Nephron progenitor cell (in vitro differentiated cells): ENCODE measurements at regions not wholly inside any gene's neighbourhood (a gene's known extent, or its start where the extent isn't known, plus 50 kb on each side); places are given as distances from the start of the nearest gene placed in this dataset.

Experiments used
- DNase-seq: peaks from one replicate; pipeline ENCODE4 v3.0.0; 2021
- H3K27ac Mint-ChIP-seq: 2 replicates; pipeline ENCODE4 v1.8.0; 2021; ENCODE audit warnings: mild to moderate bottlenecking, moderate library complexity, mixed read lengths
- H3K27me3 Mint-ChIP-seq: 2 replicates; pipeline ENCODE4 v1.8.0; 2021; ENCODE audit warnings: mild to moderate bottlenecking, low read depth, mixed read lengths; ENCODE audit not compliant: poor library complexity
- H3K36me3 Mint-ChIP-seq: 2 replicates; pipeline ENCODE4 v1.8.0; 2021; ENCODE audit warnings: low read depth, mixed read lengths
- H3K4me1 Mint-ChIP-seq: 2 replicates; pipeline ENCODE4 v1.8.0; 2021; ENCODE audit warnings: mixed read lengths
- H3K4me3 Mint-ChIP-seq: 2 replicates; pipeline ENCODE4 v1.8.0; 2021; ENCODE audit warnings: mild to moderate bottlenecking, moderate library complexity, mixed read lengths
- H3K9me3 Mint-ChIP-seq: 2 replicates; pipeline ENCODE4 v1.8.0; 2021; ENCODE audit warnings: mild to moderate bottlenecking, moderate library complexity, mixed read lengths
- TF ChIP-seq, protein P1 (sequence below): fragments of 200-600 bp; sonication (generic); IDR thresholded peaks from 2 replicates; pipeline ENCODE4 v1.5.0; 2021; ENCODE audit warnings: antibody characterized with exemption

DNA sequence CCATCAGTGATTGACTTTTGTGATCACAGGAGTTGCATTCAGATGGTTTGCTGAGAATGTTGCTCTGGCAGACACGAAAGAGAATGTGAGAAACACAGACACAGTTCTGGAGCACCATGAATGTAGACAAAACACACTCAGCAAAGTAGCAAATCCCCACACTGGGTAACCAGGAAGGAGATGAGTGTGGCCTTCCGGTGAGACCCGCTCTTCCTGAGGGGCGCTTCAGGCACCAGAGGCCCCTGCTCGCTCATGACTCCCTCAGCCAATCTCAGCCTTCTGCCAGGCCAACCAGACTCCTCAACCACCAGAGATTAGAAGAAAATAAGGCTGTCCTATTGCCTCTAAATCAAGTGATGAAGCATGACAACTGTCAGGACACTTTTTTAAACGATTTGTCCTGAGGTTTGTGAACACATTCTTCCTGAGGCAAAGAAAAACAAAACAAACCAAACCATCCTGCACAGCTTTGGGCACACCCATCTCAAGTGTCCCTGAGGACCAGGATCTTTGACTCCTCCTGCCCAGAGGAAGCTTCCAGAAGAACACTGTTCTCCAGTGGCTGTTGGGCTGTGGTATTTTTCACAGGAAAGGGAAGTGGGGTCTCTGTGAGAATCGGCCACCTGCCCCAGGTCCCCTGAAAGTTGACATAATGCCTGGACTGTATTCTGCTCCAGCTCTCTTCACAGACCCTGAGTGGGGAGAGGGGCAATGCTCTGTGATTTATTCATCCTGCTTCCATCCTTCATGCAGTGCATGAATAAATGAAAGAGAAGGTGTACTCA, 152.8 kb downstream of the BCL11A start:
- TF ChIP-seq, protein P1, sequence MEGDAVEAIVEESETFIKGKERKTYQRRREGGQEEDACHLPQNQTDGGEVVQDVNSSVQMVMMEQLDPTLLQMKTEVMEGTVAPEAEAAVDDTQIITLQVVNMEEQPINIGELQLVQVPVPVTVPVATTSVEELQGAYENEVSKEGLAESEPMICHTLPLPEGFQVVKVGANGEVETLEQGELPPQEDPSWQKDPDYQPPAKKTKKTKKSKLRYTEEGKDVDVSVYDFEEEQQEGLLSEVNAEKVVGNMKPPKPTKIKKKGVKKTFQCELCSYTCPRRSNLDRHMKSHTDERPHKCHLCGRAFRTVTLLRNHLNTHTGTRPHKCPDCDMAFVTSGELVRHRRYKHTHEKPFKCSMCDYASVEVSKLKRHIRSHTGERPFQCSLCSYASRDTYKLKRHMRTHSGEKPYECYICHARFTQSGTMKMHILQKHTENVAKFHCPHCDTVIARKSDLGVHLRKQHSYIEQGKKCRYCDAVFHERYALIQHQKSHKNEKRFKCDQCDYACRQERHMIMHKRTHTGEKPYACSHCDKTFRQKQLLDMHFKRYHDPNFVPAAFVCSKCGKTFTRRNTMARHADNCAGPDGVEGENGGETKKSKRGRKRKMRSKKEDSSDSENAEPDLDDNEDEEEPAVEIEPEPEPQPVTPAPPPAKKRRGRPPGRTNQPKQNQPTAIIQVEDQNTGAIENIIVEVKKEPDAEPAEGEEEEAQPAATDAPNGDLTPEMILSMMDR, result no peak
- Mint-ChIP-seq H3K36me3 (no peaks in the 10 kb centered on the region), H3K9me3 (no peaks in the 10 kb centered on the region), H3K4me3 (no peak overlapping the region), H3K27me3 (peaks cover 19% of the 10 kb centered on the region), H3K4me1 (peaks cover 61% of the 10 kb centered on the region), H3K27ac (peak overlapping the region; percentile 85)
- no peak for DNase-seq

DNA sequence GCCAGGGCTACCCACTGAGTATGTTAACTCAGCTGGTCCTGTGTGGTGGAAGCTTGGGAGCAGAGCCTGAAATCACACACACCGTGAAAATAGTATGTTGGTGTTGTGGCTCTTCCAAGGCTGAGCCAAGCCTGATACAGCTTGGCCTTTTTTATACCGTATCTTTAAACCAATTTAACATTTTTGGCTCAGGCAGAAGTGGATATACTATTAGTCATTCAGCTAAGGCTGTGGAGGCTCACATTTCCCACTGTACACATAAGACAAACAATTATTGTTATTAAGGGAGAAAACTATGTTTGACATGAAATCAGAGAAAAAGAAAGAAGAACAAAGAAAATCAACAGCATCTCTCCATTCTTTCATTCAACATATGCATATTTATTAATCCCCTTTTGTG, 159.0 kb downstream of the BCL11A start:
- DNase-seq, result no peak
- TF ChIP-seq, protein P1, result no peak
- H3K4me1 Mint-ChIP-seq, result peaks cover 9% of the 10 kb centered on the region
- H3K36me3 Mint-ChIP-seq, result no peaks in the 10 kb centered on the region
- no peak overlapping the region for H3K4me3 Mint-ChIP-seq
- H3K9me3 Mint-ChIP-seq, result no peaks in the 10 kb centered on the region
- H3K27ac Mint-ChIP-seq, result no peak overlapping the region
- H3K27me3 Mint-ChIP-seq, result peaks cover 15% of the 10 kb centered on the region

DNA sequence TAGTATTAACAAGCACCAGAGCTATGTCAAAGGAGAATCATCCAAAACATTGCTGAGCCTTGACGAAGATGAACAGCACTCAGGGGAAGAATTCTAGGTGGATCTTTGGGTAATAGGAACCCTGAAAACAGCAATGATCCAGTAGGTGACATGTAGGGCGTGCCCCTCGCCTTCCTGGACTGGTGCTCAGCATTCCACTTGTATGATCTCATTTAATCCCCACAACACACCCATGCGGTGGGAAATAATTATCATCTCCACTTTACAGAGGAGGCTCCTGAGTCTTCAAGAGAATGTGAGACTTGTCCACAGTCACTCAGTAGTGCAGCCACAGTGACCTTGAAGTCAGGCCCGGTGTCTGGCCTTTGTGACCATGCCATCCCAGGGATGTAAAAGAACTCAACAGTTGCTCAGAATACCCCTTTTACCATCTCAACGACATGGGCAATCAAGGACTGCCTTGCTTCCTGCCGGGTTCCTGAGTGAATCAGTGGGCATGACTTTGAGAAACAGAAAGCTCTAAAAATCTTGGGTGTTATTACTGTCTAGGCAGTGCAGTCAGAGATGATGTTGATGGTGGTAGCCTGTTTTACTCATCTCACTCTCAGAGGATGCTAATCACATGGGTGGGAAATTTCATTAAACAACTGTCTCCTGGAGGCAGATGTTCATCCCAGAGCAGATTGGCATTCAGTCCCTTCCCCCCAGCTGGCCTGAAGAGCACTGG, 161.6 kb downstream of the BCL11A start:
- Mint-ChIP-seq H3K4me1 (no peaks in the 10 kb centered on the region), H3K27me3 (peaks cover 27% of the 10 kb centered on the region), H3K9me3 (no peaks in the 10 kb centered on the region), H3K36me3 (no peaks in the 10 kb centered on the region), H3K4me3 (no peak overlapping the region), H3K27ac (no peak overlapping the region)
- TF ChIP-seq, protein P1, result no peak
- no peak for DNase-seq

DNA sequence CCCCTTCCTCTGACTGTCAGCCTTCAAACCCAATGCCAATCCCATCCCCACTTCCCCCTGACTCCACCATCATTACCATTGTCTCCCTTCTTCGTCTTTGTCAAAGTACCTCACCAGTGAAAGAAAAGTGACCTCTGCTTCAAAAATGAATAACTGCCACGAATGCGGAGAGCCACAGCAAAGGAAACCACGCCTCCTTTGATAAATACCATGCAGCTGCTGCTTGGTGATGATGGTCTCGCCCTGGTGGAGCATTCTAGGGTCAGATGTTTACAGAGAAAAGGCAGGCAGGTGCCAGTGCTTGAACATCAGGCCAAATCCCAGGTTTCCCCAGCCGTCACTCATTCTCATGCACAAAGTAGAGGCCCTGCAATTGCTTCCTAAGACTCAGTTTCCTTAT, 162.2 kb downstream of the BCL11A start:
- Mint-ChIP-seq H3K4me3 (no peak overlapping the region), H3K4me1 (no peaks in the 10 kb centered on the region), H3K27ac (peak overlapping the region; percentile 3), H3K9me3 (no peaks in the 10 kb centered on the region), H3K27me3 (peaks cover 29% of the 10 kb centered on the region), H3K36me3 (no peaks in the 10 kb centered on the region)
- no peak for DNase-seq
- TF ChIP-seq, protein P1, result no peak

DNA sequence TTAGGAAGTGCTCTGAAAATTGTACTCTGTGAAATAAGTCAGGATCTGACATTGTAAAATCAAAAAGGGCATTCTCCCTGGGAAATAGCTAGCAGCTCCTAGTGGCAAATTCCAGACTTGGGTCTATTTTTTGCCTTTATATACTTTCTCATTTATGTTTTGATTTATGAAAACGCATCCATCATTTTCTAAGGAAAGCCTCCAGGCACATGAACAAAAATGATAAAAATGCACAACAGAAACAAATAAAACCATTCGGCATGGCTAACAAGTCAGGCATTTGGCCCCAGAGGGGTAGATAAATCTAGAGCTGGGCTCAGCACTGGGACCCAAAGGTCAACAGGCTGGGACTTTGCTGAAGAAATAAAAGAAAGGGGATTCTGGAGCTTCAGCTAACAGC, 167.0 kb downstream of the BCL11A start:
- H3K27me3 Mint-ChIP-seq, result peaks cover 32% of the 10 kb centered on the region
- DNase-seq, result no peak
- no peak overlapping the region for H3K27ac Mint-ChIP-seq
- H3K9me3 Mint-ChIP-seq, result no peaks in the 10 kb centered on the region
- TF ChIP-seq, protein P1, result no peak
- peaks cover 22% of the 10 kb centered on the region for H3K4me1 Mint-ChIP-seq
- H3K36me3 Mint-ChIP-seq, result no peaks in the 10 kb centered on the region
- no peak overlapping the region for H3K4me3 Mint-ChIP-seq
